Vagina (tissue), 2 donors: ENCODE measurements at regions not wholly inside any gene's neighbourhood (a gene's known extent, or its start where the extent isn't known, plus 50 kb on each side); places are given as distances from the start of the nearest gene placed in this dataset.

ENCODE experiments used
- POLR2A ChIP-seq, 2 donors: fragments of 450-650 bp; IDR thresholded peaks; one replicate each; pipeline ENCODE4 v1.6.1; 2017; ENCODE audit warnings: antibody characterized with exemption in 2 of 2, mild to moderate bottlenecking in 2 of 2, moderate library complexity in 2 of 2
- POLR2AphosphoS5 ChIP-seq, 2 donors: sonication (generic); formaldehyde crosslinking; IDR thresholded peaks; one replicate each; pipeline ENCODE4 v1.9.0; 2017; ENCODE audit warnings: antibody characterized with exemption in 2 of 2, mild to moderate bottlenecking in 2 of 2, low read depth in 1 of 2; ENCODE audit not compliant: insufficient read depth in 1 of 2
- TF ChIP-seq, protein P1 (sequence below), 3 experiments: fragments of 450-650 bp in 2 of 3; fragments of 200-600 bp in 1 of 3; sonication (generic) in 1 of 3; IDR thresholded peaks; one replicate each; pipeline ENCODE4 v1.5.1; 2017 to 2019; ENCODE audit warnings: antibody characterized with exemption in 3 of 3, mild to moderate bottlenecking in 2 of 3, moderate library complexity in 2 of 3

DNA sequence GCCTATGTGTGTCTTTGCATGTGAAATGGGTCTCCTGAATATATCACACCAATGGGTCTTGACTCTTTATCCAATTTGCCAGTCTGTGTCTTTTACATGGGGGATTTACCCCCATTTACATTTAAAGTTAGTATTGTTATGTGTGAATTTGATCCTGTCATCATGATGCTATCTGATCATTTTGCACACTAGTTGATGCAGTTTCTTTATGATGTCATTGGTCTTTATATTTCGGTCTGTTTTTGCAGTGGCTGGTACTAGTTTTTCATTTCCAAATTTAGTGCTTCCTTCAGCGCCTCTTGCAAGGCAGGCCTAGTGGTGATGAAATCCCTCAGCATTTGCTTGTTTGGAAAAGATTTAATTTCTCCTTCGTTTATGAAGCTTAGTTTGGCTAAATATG lies 555.2 kb upstream of the BTBD3 start:
- TF ChIP-seq, protein P1, sequence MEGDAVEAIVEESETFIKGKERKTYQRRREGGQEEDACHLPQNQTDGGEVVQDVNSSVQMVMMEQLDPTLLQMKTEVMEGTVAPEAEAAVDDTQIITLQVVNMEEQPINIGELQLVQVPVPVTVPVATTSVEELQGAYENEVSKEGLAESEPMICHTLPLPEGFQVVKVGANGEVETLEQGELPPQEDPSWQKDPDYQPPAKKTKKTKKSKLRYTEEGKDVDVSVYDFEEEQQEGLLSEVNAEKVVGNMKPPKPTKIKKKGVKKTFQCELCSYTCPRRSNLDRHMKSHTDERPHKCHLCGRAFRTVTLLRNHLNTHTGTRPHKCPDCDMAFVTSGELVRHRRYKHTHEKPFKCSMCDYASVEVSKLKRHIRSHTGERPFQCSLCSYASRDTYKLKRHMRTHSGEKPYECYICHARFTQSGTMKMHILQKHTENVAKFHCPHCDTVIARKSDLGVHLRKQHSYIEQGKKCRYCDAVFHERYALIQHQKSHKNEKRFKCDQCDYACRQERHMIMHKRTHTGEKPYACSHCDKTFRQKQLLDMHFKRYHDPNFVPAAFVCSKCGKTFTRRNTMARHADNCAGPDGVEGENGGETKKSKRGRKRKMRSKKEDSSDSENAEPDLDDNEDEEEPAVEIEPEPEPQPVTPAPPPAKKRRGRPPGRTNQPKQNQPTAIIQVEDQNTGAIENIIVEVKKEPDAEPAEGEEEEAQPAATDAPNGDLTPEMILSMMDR (IDR thresholded peaks at IDR 0.05) = no peak
- TF ChIP-seq POLR2A (IDR thresholded peaks at IDR 0.05) = no peak
- TF ChIP-seq POLR2AphosphoS5 (IDR thresholded peaks at IDR 0.05; ENCODE audit: insufficient read depth in 1 of 2, low read depth in 1 of 2) = no peak
